ENCODE measurements at regions not wholly inside any gene's neighbourhood (a gene's known extent, or its start where the extent isn't known, plus 50 kb on each side); places are given as distances from the start of the nearest gene placed in this dataset.

- TF ChIP-seq CTCF (IDR thresholded peaks at IDR 0.05; ENCODE audit: low read depth, low read length, poor library complexity, severe bottlenecking) (no peak), EZH2phosphoT487 (IDR thresholded peaks at IDR 0.05; ENCODE audit: borderline replicate concordance, low read length) (no peak)
Observed at GRCh38 chr1:166630369-166630768, 208.9 kb upstream of the POGK start.
